ENCODE measurements at regions not wholly inside any gene's neighbourhood (a gene's known extent, or its start where the extent isn't known, plus 50 kb on each side); places are given as distances from the start of the nearest gene placed in this dataset.

DNA sequence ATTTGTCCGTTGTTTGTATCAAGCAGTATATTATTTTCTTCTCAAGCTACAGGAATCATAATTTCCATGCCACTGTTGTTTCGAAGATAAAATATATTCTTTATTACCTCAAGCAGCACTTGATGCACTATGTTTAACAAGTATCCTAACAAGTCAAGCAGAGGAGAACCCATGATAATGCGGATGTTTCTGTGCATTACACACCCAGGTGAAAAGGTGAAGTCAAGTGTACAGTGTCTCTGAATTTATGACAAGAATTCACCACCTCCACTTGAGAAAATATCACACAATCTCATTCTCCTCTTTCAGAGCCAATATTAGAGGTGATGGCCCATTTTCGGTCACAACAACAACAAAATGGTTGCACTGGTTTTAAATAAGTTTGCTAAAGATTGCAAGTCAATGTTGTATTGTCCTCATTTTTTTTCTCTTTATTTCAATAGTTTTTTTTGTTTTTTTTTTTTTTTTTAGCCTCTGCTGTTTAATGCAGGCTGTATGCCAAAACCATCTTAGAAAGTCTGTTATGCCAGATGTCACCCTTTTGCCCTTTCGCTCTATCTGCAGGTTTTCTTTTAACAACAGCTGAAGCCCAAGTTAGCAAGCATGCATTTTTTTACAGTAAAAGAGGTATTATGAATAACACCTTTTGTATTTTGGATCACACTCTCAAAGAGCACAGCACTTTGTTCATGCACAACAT, 568.7 kb upstream of the LRRN3 start:
- TF ChIP-seq ZNF565 (CRISPR knock-in tag; conservative IDR thresholded peaks at IDR 0.05; ENCODE audit: low read depth) (no peak), GLIS3 (CRISPR knock-in tag; IDR thresholded peaks at IDR 0.05) (no peak), ESRRG (CRISPR knock-in tag; IDR thresholded peaks at IDR 0.05) (no peak), ARNTL (CRISPR knock-in tag; IDR thresholded peaks at IDR 0.05; ENCODE audit: borderline replicate concordance, low read depth) (no peak), ZC3H10 (CRISPR knock-in tag; IDR thresholded peaks at IDR 0.05) (no peak), RARB (CRISPR knock-in tag; IDR thresholded peaks at IDR 0.05) (no peak)
- TF ChIP-seq, protein P1, sequence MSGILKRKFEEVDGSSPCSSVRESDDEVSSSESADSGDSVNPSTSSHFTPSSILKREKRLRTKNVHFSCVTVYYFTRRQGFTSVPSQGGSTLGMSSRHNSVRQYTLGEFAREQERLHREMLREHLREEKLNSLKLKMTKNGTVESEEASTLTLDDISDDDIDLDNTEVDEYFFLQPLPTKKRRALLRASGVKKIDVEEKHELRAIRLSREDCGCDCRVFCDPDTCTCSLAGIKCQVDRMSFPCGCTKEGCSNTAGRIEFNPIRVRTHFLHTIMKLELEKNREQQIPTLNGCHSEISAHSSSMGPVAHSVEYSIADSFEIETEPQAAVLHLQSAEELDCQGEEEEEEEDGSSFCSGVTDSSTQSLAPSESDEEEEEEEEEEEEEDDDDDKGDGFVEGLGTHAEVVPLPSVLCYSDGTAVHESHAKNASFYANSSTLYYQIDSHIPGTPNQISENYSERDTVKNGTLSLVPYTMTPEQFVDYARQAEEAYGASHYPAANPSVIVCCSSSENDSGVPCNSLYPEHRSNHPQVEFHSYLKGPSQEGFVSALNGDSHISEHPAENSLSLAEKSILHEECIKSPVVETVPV (CRISPR knock-in tag; IDR thresholded peaks at IDR 0.05), result no peak
- TF ChIP-seq, protein P2, sequence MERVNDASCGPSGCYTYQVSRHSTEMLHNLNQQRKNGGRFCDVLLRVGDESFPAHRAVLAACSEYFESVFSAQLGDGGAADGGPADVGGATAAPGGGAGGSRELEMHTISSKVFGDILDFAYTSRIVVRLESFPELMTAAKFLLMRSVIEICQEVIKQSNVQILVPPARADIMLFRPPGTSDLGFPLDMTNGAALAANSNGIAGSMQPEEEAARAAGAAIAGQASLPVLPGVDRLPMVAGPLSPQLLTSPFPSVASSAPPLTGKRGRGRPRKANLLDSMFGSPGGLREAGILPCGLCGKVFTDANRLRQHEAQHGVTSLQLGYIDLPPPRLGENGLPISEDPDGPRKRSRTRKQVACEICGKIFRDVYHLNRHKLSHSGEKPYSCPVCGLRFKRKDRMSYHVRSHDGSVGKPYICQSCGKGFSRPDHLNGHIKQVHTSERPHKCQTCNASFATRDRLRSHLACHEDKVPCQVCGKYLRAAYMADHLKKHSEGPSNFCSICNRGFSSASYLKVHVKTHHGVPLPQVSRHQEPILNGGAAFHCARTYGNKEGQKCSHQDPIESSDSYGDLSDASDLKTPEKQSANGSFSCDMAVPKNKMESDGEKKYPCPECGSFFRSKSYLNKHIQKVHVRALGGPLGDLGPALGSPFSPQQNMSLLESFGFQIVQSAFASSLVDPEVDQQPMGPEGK (CRISPR knock-in tag; IDR thresholded peaks at IDR 0.05; ENCODE audit: borderline replicate concordance), result no peak

Data from SK-N-SH treated with all-trans-retinoic acid at 6 μM for 48 hours (cell line).